Stimulated activated CD4-positive, alpha-beta T cell treated with anti-CD3 and anti-CD28 coated beads, Interleukin-4, amount 100 ng/mL, for 48 hours (primary cell): ENCODE measurements at regions not wholly inside any gene's neighbourhood (a gene's known extent, or its start where the extent isn't known, plus 50 kb on each side); places are given as distances from the start of the nearest gene placed in this dataset.

Experiments used
- DNase-seq, 2 donors: peaks; one replicate each; pipeline ENCODE4 v3.0.0-alpha.2; 2020; ENCODE audit warnings: low read depth in 2 of 2

DNA sequence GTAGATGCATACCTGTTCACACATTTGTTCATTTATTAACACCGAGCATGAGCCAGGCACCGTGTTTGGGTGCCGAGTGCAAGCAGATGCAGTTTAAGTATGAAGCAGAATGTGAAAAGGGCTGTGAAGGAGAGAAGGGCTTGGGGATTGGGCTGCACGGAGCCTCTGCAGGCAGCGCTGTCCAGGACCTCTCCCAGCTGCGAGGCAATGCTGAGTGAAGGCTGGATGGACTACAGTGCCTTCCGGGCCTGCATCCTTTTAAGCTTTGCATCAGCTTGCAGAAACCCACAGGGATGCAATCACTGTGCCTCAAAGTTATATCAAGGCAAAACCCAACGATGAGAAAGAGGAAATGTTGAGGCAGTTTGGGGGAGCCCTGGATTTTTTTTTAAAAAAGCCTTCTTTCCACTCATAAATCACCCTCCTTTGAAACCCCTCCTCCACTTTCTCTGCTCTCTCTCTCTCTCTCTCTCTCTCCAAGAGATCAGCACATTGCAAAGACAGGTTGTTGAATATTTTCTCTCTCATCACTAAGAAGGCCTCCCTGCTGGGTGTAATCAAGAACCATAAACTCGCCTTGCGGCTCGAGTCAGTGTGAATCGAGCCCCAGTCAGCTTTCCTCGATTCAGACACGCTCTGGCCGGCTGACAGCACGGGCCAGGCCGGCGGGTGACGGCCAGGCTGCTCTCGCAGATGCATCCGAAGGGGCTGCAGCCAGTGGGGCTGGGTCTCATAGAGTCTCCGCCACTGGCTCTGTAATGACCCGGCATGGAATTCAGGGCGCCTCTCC lies 89.2 kb upstream of the POU3F1 start:
- no peak for DNase-seq

DNA sequence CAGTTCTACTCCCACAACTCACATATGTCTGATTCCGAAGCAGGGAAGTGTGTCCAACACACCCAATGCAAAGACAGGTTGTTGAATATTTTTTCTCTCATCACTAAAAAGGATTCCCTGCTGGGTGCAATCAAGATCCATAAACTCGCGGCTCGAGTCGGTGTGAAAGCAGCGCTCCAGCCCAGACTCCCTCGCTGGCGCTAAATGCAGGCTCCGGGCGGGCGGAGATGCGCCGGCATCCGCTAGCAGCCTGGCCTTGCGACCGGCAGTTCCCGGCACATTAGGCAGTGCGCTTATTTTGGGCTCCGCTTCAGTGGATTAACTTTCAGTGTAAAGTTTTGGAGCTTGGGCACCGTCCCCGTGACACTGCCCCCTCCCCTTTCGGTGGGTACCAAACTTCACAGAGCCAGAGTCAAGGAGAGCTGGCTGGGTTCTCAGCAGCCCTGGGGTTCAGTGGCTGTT lies 87.7 kb upstream of the POU3F1 start:
- no peak for DNase-seq

DNA sequence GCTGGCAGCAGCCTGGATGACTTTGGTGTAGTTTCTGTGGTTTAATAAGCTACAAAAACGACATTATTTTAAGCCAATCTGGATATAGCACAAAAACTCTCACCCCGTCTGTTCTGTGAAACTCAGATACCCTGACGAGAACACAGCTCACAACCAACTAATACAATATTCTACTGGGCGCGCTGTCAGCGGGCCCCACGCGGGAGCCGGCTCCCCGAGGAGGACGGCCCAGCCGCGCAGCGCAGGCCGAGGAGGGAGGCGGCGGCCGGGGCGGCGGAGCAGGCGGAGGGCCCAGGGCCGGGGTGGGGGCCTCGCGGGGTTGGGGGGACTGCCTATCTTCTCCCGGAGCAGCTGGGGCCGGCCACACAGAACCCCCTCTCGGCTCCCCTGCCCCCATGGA lies 87.2 kb upstream of the POU3F1 start:
- no peak for DNase-seq

DNA sequence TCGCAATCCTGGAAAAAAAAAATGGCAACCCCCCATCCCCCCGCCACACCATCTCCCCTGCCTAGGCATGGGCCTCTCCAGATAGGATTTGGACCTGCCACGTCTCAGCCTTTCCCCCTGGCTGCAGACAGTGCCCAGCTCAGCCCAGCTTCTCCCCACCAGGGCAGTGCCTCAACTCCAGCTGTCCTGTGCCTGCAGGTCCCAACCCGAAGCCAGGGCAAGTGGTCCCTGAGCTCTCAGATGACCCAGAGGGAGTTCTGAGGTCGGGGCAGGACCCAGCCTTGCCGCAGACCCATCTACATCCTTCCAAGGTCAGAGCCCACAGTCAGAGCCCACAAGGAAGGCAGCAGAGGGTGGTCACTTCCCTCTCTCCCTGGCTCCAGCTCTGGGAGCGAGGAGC lies 86.7 kb upstream of the POU3F1 start:
- no peak for DNase-seq

DNA sequence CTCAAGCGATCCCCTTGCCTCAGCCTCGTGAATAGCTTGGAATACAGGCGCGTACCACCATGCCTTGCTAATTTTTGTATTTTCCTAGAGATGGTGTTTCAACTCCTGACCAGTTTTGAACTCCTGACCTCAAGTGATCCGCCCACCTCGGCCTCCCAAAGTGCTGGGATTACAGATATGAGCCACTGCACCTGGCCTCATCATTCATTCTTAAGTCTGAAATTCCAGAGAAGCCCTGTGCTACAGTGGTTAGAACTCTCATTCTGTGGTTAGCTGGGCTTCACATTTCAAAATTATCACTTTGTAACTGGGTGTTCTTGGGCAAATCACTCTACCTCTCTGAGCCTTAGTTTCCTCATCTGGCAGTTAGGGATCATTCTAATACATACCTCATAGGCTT lies 86.1 kb upstream of the POU3F1 start:
- DNase-seq, result no peak

DNA sequence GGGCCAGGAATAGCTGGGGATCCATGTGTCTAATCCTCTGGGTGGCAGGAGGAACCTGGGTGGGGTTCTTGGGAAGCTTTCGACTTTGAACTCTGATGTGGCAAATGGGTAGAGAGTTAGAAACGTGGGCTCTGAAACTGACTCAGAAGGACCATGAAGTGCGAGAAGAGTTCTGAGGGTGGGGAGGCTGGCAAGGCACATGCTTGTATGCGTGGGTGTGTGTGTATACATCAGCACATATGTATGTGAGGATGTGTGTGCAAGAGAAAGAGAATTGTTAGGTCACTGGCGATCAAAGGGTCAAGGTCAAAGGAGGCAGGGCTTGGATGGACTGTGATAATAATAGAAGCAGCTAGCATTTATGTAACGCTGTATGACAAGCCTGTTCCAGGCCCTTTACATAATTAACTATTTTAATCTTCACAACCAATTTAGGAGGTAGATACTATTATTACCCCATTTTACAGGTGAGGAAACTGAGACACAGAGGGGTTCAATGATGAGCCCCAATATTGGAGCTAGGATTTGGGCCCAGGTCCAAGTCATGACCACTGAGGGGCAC lies 84.5 kb upstream of the POU3F1 start:
- no peak for DNase-seq

DNA sequence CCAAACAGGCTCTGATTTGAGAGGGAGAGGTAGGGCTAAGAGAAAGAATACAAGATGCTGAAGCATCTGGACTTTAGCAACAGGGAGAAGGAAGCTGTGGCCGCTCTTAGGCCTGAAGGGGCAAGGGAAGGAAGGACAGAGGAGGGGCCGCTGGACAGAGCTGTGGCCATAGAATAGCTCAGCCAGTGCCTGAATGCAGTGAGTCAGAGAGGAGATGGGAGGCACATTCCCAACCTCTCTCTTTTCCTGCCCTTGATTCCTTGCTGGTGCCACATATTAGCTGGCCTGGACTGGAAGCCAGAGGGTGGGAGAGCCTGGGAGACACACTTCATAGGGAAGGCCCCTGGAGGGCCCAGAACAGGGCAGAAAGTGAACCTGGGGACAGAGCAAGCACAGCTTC lies 83.4 kb upstream of the POU3F1 start:
- no peak for DNase-seq

DNA sequence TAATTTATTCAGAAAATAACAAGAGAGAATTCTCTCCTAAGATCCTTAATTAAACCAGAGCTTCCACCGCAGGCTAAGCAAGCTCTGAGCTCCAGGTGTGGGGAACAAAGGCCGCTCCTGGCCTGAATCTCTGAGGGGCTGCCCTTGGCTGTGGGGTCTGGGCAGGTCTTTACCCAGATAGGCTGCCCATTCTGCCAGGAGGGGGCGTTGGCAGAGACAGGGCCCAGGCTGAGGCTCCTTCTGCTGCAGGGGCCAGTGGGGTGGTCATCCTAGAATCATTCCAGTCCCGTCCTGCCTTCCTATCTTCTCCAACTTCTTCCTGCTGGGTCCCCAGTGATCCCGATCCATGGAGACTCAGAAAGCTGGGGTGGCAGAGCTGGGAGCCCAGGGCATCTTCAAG lies 82.9 kb upstream of the POU3F1 start:
- DNase-seq, result no peak

DNA sequence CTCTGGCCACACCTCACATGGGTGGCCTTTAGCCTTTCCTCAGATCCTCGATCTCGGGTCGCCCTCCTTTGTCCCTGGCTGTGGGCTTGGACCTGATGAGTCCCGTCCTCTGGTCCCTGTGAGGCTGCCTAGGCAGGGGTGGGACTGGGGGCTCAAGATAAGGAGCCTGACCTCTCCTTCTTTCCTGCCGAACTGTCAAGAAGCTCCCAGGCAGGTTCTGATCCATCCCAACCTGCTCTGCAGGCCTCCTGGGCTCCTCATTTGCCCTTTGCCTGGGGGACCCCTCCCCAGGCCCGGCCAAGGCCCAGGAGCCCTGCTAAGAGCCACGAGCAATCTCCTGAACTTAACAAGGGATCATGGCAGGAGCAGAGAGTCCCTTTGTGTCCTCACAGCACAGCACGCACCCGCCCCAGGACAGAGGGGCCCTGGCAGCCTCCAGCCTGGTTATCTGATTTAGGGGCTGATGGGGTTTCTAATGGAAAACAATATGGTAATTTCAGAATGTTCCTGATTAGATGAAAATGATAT lies 82.4 kb upstream of the POU3F1 start:
- no peak for DNase-seq

DNA sequence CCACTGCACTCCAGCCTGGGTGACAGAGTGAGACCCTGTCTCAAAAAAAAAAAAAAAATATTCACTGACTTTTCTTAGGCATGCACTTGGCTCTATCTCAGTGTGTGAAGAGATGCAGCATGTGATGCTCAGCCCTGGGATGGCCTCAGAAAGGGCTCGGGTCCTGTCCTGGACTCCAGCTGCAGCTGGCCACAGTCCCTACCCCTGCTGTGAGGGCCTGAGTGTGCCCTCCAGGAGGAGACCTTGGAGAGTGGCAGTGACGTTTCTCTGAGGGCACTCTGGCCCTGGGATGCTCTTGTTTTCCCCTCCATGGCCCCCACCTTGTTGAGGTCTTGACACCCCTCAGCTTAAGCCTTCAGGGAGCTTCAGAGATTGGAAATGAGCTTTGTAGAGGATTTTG lies 81.9 kb upstream of the POU3F1 start:
- DNase-seq, result no peak

DNA sequence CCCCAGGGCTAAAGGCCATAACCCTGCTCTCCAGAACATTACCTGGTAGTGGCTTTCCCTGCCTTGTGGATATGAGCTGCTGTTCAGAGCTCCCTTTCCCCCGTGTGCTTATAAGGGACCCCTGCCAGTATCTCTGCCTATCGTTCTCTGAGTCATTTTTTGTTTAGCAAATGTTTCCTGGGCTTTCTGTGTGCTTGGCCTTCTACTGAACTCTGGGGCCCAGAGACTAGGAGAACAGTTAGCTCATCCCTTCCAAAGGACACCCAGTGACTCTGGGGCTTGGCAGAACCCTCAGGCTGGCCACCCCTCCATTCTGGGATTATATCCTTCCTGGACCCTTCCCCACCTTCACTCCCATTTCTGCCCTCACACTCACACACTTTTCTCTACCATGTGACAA lies 80.8 kb upstream of the POU3F1 start:
- no peak for DNase-seq

DNA sequence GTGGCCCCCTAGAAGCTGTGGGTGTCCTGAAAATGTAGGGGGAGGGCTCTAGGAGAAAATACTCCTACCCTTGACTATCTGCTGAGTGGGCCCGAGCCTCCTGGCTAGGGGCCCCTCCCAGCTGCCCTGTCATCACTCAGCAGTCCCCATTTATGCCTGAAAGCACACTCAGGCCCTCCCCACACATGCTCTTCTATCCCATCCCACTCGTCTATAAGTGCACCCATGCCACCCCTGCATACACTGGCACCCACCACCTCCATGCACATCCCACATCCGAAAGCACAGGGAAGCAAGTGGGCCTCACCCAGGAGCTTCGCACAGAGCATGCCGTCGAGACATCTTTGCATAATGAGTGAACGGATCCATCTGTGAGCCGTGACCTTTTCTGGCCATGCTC lies 80.4 kb upstream of the POU3F1 start:
- no peak for DNase-seq

DNA sequence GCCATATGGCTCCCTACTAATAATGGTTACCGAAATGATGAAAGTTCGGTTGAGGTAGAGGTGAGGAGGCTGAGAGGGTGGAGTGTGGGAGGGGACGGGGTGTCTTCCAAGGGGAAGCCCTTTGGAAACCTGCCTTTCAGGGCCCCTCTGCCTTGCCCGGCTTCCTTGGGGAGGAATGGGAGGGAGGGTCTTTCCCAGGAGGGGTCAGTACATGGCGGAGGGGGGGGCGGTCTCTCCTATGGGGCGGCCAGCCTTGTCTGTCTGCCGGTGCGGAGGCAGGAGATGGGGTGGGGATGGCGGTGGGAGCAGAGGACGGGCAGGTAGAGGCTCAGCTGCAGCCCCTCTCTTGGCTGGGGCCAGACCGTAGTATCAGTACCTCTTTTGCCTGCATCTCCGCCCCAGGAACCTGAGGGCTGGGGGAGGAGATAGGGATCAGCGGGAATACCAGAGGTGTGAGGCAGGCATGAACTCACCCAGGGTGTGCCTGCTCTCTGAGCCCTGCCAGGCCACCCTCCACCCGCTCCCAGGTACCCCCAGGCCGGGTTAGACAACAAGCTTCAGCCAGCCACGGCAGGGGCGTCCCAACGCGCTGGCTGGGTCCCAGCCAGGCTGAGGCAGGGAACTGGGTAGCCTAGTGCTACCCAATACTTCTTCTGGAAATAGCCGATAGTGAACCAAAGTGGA lies 79.4 kb upstream of the POU3F1 start:
- no peak for DNase-seq

DNA sequence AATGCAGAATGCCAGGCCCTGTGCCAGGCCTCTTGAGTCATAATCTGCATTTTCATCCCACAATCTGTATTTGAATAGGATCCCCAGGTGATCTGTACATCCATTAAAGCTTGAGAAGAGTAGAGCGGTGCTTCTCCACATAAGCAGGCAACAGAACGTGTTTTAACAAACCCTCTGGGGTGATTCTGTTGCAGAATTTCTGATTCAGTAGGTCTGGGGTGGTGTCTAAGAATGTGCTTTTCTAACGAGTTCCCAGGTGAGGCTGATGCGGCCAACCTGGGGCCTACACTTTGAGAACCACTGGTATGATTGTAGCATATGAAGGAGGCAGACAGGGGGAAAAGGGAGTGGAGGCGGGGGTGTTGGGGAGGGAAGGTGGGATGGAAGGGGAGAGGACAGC lies 78.4 kb upstream of the POU3F1 start:
- DNase-seq, result no peak

DNA sequence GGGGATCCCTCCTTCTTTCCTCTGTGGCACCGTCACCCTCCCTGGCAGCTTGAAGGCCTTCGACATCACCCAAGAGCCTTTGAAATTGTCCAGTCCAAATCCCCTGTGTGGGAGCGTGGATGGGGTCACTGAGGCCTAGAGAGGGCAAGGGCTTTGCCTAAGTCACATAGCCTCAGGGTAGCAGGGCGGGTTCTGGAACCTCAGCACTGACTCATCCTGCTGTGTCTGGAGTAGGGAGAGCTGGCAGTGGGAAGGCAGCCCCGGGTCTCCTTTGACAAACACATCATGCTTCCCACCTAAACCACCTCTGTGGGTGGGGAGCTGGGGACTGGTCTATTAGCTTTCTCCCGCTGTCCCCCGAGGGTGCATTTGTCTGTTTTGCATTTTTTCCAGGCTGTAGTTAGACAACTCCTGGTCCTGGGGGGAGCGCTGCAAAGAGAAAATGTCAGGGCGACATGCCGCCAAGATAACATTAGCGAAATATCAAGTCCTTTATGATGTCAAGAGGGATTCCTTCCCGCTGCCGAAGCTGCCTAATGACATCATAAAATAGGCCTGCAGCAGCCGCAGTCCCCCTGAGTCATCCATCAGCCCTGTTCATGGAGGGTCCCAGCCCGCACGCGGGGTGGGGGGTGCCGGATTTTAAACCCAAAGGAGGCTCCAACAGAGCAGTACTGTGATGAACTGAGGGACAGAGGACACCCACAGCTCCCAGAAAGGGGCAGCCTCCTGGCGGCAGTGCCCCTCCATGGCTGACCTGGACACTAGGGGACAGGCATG lies 77.0 kb upstream of the POU3F1 start:
- DNase-seq, result no peak

DNA sequence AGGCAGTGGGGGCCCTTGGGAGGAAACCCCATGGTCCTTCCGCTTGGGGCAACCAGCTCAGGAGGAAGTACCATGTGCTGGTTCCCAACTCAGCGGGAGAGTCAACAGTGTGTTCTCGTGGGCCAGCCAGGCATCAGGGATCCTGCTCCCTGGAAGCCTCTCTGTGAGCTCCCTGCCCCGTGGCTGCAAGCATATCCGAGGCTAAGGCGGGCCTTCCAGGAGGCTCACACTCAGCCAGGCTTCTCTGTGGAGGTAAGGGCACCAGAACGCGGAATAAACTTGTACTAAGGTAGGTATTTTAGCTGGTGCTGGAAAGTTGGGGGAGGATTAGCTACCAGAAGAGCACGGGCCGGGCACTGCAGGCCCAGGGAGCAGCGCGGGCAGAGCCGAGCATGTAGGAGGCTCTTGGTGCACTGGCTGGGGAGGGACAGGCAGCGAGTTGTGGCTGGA lies 74.7 kb upstream of the POU3F1 start:
- no peak for DNase-seq

DNA sequence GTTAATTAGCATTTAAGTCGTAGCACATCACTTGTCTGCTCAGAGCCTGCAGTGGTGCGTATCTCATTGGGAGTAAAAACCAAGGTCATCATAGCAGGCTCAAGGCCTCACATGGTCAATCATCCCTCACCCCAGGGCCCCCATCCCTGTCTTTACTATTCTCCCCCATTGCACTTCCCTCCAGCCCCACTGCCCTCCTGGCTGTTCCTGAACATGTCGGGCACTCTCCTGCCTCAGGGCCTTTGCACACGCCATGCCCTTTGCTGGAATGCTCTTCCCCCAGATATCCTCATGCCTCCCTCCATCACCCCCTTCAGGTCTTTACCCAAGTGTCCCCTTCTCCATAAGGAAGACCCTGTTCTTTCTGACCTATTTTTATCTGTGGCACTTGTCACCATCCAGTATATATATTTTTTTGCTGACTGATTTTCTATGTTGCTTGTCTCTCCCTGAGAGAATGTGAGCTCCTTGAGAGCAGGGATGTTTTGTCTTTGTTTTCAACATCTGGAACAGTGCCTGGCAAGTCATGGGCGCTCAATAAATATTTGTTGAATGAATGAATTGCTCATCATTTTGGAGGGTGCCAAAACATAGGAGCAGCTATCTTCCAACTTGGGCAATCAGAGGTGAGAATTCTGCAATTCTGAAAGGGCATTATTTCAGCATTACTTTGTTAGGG lies 74.1 kb upstream of the POU3F1 start:
- no peak for DNase-seq

DNA sequence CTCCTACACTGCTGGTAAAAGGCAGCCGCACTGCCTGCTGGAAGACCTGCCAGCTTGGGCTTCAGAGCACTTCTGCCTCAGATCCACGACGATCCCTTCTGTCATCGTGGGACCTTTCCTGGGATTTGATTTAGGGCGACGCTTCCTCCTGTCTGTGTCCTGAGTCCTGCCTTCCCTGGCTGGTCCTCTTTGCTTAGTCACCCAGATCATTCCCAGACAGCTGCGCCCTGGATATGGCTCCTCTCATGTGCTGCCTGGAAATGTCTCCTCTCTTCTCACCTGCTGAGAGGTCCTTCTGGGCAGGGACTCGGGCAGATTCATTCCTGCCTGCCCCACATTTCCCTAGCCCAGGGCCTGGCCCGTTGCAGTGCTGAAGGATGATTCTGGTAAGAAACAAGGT lies 72.4 kb upstream of the POU3F1 start:
- DNase-seq, result no peak

DNA sequence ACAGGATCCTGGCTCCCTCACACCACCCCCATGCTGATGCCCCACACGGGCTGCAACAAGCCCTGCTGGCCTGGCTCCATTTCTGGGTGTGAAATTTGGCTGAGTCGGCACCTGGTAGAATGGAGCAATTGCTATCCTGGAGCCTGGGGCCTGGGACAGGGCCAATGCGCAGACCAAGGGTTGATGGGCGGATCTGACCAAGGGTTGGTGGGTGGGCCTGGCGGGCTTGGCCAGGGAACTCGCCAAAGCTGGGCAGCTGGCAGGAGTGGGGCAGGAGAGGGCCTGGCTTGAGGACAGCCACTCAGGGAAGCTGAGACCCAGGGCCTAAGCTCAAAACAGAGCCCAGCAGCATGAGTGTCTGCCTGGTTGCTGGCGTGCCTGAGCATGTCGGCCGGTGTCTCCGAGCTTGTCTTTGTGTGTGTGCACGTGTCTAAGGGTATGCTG lies 70.9 kb upstream of the POU3F1 start:
- no peak for DNase-seq

DNA sequence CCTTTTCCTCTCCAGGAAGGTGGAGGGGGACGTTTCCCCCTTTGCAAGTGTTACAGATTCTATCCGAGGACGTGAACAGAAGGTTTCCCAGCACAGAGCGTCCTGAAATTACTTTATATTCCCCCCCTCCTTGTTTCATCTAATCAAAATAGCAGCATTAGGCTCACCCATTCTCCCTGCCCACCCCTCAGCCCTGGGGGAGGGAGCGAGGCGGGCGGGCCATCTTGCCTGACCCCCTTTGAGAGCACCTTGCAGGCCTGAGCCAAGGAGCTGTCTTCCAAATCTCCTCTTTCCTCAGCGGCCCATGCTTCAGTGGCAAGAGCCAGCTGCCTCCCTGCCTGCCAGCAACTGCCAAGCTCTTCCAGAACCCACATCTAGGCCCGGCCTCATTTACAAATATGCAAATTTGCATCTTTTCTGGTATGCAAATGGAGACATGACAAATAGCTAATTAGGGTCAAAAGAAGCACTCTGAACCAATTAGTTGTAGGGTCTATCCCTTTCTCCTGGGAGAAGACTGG lies 69.1 kb upstream of the POU3F1 start:
- no peak for DNase-seq

DNA sequence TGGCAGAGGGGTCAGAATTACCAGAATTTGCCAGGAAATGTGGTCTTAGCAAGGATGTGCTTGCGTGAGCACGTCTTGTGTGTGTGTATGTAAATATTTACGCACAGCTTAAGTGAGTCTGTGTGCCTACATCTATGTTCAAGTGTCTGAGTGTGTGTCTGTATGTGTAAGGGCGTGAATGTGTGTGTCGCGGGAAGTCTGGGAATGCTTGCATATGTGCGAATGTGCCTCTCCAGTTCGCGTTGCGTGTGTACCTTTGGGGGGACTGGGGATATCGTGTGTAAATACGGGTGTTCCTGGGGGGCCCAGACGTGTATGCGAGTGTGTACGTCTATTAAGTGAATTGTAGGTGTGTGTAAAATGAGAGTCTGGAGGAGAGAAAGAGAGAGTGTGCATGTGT lies 68.6 kb upstream of the POU3F1 start:
- no peak for DNase-seq
